Stimulated activated CD8-positive, alpha-beta memory T cell treated with anti-CD3 and anti-CD28 coated beads, Interleukin-7, amount 100 ng/mL, for 24 hours (primary cell): ENCODE measurements at regions not wholly inside any gene's neighbourhood (a gene's known extent, or its start where the extent isn't known, plus 50 kb on each side); places are given as distances from the start of the nearest gene placed in this dataset.
"Not testable (repeated sequence)": the region's sequence is repeated elsewhere in the genome, so short reads cannot be mapped to it uniquely, and the experiment has no call there.

Experiments
- DNase-seq: peaks from one replicate; pipeline ENCODE4 v3.0.0-alpha.2; 2020; ENCODE audit warnings: low read depth

GRCh38 chr6:10343320-10343719 is 71.6 kb downstream of the TFAP2A start:
- DNase-seq: no peak

- no peak for DNase-seq
Measured at GRCh38 chr6:10341605-10342004, 73.3 kb downstream of the TFAP2A start.

- DNase-seq: no peak
Measured at GRCh38 chr6:10338151-10338550, 76.7 kb downstream of the TFAP2A start.

- DNase-seq: not testable (repeated sequence)
Measured at GRCh38 chr6:10337376-10337775, 77.5 kb downstream of the TFAP2A start.

GRCh38 chr6:10332111-10332510 is 82.8 kb downstream of the TFAP2A start:
- no peak for DNase-seq

GRCh38 chr6:10331334-10331968 is 83.4 kb downstream of the TFAP2A start:
- DNase-seq: no peak

- no peak for DNase-seq
Measured at GRCh38 chr6:10330515-10330914, 84.4 kb downstream of the TFAP2A start.

- DNase-seq: no peak
Measured at GRCh38 chr6:10323018-10323417, 91.9 kb downstream of the TFAP2A start.

- no peak for DNase-seq
Measured at GRCh38 chr6:10320291-10320690, 94.6 kb downstream of the TFAP2A start.

- no peak for DNase-seq
Measured at GRCh38 chr6:10316373-10316721, 98.5 kb downstream of the TFAP2A start.

GRCh38 chr6:10315658-10316372 is 99.1 kb downstream of the TFAP2A start:
- no peak for DNase-seq

GRCh38 chr6:10315034-10315433 is 99.8 kb downstream of the TFAP2A start:
- no peak for DNase-seq

GRCh38 chr6:10314163-10314955 is 100.5 kb downstream of the TFAP2A start:
- DNase-seq: no peak

- no peak for DNase-seq
Measured at GRCh38 chr6:10313799-10314162, 101.1 kb downstream of the TFAP2A start.

GRCh38 chr6:10312445-10312844 is 102.4 kb downstream of the TFAP2A start:
- no peak for DNase-seq

GRCh38 chr6:10311546-10312405 is 103.1 kb downstream of the TFAP2A start:
- DNase-seq: not testable (repeated sequence)

- DNase-seq: no peak
Measured at GRCh38 chr6:10310826-10311225, 104.0 kb downstream of the TFAP2A start.

GRCh38 chr6:10310330-10310653 is 104.6 kb downstream of the TFAP2A start:
- no peak for DNase-seq

- no peak for DNase-seq
Measured at GRCh38 chr6:10309457-10310329, 105.2 kb downstream of the TFAP2A start.

GRCh38 chr6:10307476-10307875 is 107.4 kb downstream of the TFAP2A start:
- DNase-seq: no peak

- DNase-seq: no peak
Measured at GRCh38 chr6:10307028-10307427, 107.8 kb downstream of the TFAP2A start.
